C4-2B (cell line): ENCODE measurements at regions not wholly inside any gene's neighbourhood (a gene's known extent, or its start where the extent isn't known, plus 50 kb on each side); places are given as distances from the start of the nearest gene placed in this dataset.

Source experiments
- ZFX ChIP-seq: fragments of 450-650 bp; IDR thresholded peaks from 2 replicates; pipeline ENCODE4 v1.6.1; 2017
- TF ChIP-seq, protein P1 (sequence below): fragments of 450-650 bp; conservative IDR thresholded peaks from 2 replicates; pipeline ENCODE4 v1.5.1; 2017; ENCODE audit warnings: mild to moderate bottlenecking

DNA sequence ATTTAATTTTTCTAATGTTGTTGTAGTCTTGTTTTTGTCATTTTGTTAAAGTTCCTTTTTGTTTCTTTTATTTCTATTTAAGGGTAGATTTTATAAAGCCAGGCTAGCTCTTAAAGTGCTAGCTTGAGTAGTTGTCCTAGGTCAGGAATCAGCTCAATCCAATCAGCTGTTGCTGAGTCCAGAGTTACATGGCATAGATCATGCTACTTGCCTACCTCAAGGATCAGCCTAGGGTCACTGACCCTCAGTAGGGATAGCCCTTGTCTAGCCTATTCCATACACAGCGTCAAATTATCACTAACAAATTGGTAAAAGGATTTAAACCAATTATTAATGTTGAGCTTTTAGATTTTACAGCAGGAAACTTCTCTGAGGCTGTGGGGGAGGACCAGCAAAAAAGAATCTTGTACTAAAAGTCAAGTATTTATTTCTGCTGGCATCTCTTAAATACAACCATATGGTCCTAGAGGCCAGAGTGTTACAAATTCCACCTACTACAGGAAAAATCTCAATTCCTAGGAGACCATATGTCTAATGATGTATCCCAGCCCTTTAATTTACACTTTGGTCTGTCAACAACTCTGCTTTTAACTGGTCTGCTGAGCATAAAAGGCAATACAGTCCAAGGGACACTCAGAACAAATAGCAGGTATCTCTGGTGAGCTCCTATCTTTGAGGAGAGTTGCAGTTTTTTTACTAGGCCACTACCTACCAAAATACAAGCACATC, 138.3 kb upstream of the PTPRG start:
- TF ChIP-seq, protein P1, sequence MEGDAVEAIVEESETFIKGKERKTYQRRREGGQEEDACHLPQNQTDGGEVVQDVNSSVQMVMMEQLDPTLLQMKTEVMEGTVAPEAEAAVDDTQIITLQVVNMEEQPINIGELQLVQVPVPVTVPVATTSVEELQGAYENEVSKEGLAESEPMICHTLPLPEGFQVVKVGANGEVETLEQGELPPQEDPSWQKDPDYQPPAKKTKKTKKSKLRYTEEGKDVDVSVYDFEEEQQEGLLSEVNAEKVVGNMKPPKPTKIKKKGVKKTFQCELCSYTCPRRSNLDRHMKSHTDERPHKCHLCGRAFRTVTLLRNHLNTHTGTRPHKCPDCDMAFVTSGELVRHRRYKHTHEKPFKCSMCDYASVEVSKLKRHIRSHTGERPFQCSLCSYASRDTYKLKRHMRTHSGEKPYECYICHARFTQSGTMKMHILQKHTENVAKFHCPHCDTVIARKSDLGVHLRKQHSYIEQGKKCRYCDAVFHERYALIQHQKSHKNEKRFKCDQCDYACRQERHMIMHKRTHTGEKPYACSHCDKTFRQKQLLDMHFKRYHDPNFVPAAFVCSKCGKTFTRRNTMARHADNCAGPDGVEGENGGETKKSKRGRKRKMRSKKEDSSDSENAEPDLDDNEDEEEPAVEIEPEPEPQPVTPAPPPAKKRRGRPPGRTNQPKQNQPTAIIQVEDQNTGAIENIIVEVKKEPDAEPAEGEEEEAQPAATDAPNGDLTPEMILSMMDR = no peak
- no peak for TF ChIP-seq ZFX
